Muscle of leg (tissue), 3 donors: ENCODE measurements at regions not wholly inside any gene's neighbourhood (a gene's known extent, or its start where the extent isn't known, plus 50 kb on each side); places are given as distances from the start of the nearest gene placed in this dataset.

Experiments
- DNase-seq: peaks from one replicate; pipeline ENCODE4 v3.0.0; 2013
- H3K27ac ChIP-seq: one replicate; pipeline ENCODE4 v1.5.1; 2013; ENCODE audit warnings: mild to moderate bottlenecking, low read length, control low read depth
- H3K27me3 ChIP-seq: one replicate; pipeline ENCODE4 v1.6.1; 2013; ENCODE audit warnings: low read length; ENCODE audit not compliant: control insufficient read depth, insufficient read depth
- H3K36me3 ChIP-seq: one replicate; pipeline ENCODE4 v1.6.1; 2013; ENCODE audit warnings: low read length; ENCODE audit not compliant: control insufficient read depth, insufficient read depth
- H3K4me1 ChIP-seq: one replicate; pipeline ENCODE4 v1.6.1; 2013; ENCODE audit warnings: low read length; ENCODE audit not compliant: control insufficient read depth, insufficient read depth
- H3K4me3 ChIP-seq: one replicate; pipeline ENCODE4 v1.5.1; 2013; ENCODE audit warnings: low read length, control low read depth
- H3K9me3 ChIP-seq: replicated peaks from 2 replicates; pipeline ENCODE4 v1.6.1; 2013; ENCODE audit warnings: low read depth, low read length; ENCODE audit not compliant: control insufficient read depth
- WGBS: methylation state at CpG from one replicate; pipeline ENCODE4 v1.1.5; 2013; ENCODE audit warnings: missing lambda C conversion rate; ENCODE audit not compliant: insufficient coverage; 5-methylcytosine and 5-hydroxymethylcytosine counted together

DNA sequence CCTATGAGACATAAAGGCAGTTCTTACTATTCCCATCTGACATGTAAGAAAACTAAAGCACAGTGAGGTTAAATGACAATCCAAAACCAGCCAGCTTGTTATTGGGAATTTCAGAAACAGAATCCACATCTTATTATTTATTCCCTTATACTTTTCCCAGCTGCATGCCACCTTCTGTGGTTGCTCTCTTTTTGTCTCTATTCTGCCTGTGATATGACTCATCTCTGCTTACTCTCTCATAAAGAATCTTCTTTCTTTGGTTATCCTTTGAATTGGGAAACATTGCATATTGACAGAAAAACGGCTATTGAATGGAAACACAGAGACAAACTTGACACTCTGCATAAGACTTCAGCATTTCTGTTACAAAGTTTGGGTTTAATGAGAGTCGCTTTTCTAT, 183.2 kb downstream of the TLR4 start:
- no peak for DNase-seq
- no peaks in the 10 kb centered on the region for H3K4me1 ChIP-seq
- H3K27ac ChIP-seq = no peak overlapping the region
- H3K27me3 ChIP-seq = no peaks in the 10 kb centered on the region
- WGBS = no CpG with 5 or more reads among the region's 2 CpGs
- H3K4me3 ChIP-seq = no peak overlapping the region
- H3K36me3 ChIP-seq = no peaks in the 10 kb centered on the region
- H3K9me3 ChIP-seq = no peaks in the 10 kb centered on the region

- H3K9me3 ChIP-seq = no peaks in the 10 kb centered on the region
- H3K4me1 ChIP-seq = no peaks in the 10 kb centered on the region
- no peak overlapping the region for H3K4me3 ChIP-seq
- no peak for DNase-seq
- no peaks in the 10 kb centered on the region for H3K36me3 ChIP-seq
- no peaks in the 10 kb centered on the region for H3K27me3 ChIP-seq
- no peak overlapping the region for H3K27ac ChIP-seq
- WGBS = 79% methylated on average over 2 of the region's 3 CpGs
These were observed 183.7 kb downstream of the TLR4 start for GRCh38 chr9:117887941-117888340.

DNA sequence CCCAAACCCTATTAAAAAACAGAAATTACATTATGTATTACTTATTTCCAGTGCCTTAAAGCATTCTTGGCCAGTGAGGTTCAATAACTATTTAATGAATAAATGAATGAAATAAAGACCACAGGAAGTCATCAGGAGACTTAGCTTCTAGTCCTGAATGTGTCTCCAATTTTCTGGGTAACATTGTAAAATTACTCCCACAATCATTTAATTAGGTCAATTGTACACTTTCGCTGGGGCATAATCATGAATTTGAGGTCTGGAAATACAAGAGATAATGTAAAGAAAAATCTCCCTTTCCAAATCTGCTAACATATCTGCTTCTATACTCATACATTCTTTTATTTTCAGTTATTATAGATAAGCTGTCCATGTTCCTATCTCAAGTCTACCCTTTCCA, 199.2 kb downstream of the TLR4 start:
- no CpG with 5 or more reads among the region's 1 CpG for WGBS
- Histone ChIP-seq H3K4me1 (no peaks in the 10 kb centered on the region), H3K36me3 (no peaks in the 10 kb centered on the region), H3K9me3 (no peaks in the 10 kb centered on the region), H3K4me3 (no peak overlapping the region), H3K27ac (no peak overlapping the region), H3K27me3 (no peaks in the 10 kb centered on the region)
- DNase-seq = no peak

- Histone ChIP-seq H3K36me3 (no peaks in the 10 kb centered on the region), H3K27ac (no peak overlapping the region), H3K4me1 (no peaks in the 10 kb centered on the region), H3K4me3 (no peak overlapping the region), H3K9me3 (peaks cover 6% of the 10 kb centered on the region), H3K27me3 (no peaks in the 10 kb centered on the region)
- WGBS = 47% methylated on average over 2 of the region's 4 CpGs
- no peak for DNase-seq
These were observed 202.6 kb downstream of the TLR4 start for GRCh38 chr9:117906763-117907162.

- no peak overlapping the region for H3K4me3 ChIP-seq
- H3K9me3 ChIP-seq = peaks cover 6% of the 10 kb centered on the region
- H3K36me3 ChIP-seq = no peaks in the 10 kb centered on the region
- no peaks in the 10 kb centered on the region for H3K4me1 ChIP-seq
- no peaks in the 10 kb centered on the region for H3K27me3 ChIP-seq
- WGBS = 50% methylated on average over 1 of the region's 1 CpG
- H3K27ac ChIP-seq = no peak overlapping the region
- no peak for DNase-seq
These were observed 203.2 kb downstream of the TLR4 start for GRCh38 chr9:117907420-117907819.

- Histone ChIP-seq H3K9me3 (peaks cover 3% of the 10 kb centered on the region), H3K36me3 (no peaks in the 10 kb centered on the region), H3K4me1 (no peaks in the 10 kb centered on the region), H3K27ac (no peak overlapping the region), H3K4me3 (no peak overlapping the region), H3K27me3 (no peaks in the 10 kb centered on the region)
- no CpG with 5 or more reads among the region's 2 CpGs for WGBS
- no peak for DNase-seq
These were observed 212.1 kb downstream of the TLR4 start for GRCh38 chr9:117916291-117916690.

DNA sequence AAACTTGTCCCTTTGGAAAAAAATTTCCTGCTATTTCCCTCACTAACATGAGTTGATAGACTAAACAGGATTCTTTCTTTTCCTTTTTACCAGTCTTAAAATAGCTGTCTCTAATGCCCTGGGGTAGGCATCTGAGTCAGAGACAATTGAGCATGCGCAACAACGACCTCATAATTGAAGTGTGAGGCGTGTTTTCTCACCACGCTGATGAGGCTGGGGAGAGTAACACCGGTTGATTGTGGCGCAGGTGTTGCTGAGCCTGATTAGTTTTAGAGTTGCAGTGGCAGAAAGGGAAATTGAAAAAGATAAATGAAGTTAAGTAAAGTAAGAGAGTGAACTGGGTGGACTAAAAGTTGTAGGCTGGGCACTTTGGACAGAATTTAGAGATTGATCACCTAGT, 213.7 kb downstream of the TLR4 start:
- no peaks in the 10 kb centered on the region for H3K9me3 ChIP-seq
- 50% methylated on average over 6 of the region's 6 CpGs for WGBS
- no peak overlapping the region for H3K4me3 ChIP-seq

GRCh38 chr9:117919538-117919937, 215.3 kb downstream of the TLR4 start:
- no peak for DNase-seq
- no peaks in the 10 kb centered on the region for H3K36me3 ChIP-seq

More for the DNA sequence above, 213.7 kb downstream of the TLR4 start:
- H3K27me3 ChIP-seq = no peaks in the 10 kb centered on the region
- no peak overlapping the region for H3K27ac ChIP-seq
- H3K4me1 ChIP-seq = no peaks in the 10 kb centered on the region
- no peak for DNase-seq
- H3K36me3 ChIP-seq = no peaks in the 10 kb centered on the region

GRCh38 chr9:117926031-117926658, 221.9 kb downstream of the TLR4 start:
- Histone ChIP-seq H3K4me1 (no peaks in the 10 kb centered on the region), H3K27ac (no peak overlapping the region), H3K36me3 (no peaks in the 10 kb centered on the region), H3K4me3 (no peak overlapping the region), H3K9me3 (no peaks in the 10 kb centered on the region), H3K27me3 (no peaks in the 10 kb centered on the region)
- WGBS = 75% methylated on average over 1 of the region's 5 CpGs
- no peak for DNase-seq

More at GRCh38 chr9:117919538-117919937, 215.3 kb downstream of the TLR4 start:
- Histone ChIP-seq H3K4me3 (no peak overlapping the region), H3K9me3 (no peaks in the 10 kb centered on the region), H3K27ac (no peak overlapping the region), H3K4me1 (no peaks in the 10 kb centered on the region), H3K27me3 (no peaks in the 10 kb centered on the region)
- WGBS = 100% methylated on average over 1 of the region's 3 CpGs

DNA sequence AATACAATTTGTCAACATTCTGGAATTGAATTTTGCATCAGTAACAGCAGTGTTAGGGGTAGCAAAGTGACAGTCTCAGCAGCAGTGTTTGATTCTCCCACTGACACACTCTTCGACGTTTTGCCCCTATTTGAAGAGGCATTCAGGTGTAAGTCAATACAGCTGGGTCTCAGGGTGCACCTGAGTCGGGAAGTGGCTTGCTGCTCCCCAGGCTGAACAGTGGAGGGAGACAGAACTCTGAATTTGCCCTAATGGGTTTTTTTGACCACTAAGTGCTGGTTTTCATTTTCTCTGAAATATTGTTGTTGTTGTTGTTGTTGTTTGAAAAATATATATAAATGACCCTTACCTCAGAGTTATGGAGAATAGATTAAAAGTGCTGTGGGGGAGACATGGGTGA, 223.2 kb downstream of the TLR4 start:
- Histone ChIP-seq H3K27me3 (no peaks in the 10 kb centered on the region), H3K4me1 (no peaks in the 10 kb centered on the region), H3K4me3 (no peak overlapping the region), H3K9me3 (no peaks in the 10 kb centered on the region), H3K36me3 (no peaks in the 10 kb centered on the region), H3K27ac (no peak overlapping the region)
- WGBS = 30% methylated on average over 2 of the region's 3 CpGs
- DNase-seq = no peak

DNA sequence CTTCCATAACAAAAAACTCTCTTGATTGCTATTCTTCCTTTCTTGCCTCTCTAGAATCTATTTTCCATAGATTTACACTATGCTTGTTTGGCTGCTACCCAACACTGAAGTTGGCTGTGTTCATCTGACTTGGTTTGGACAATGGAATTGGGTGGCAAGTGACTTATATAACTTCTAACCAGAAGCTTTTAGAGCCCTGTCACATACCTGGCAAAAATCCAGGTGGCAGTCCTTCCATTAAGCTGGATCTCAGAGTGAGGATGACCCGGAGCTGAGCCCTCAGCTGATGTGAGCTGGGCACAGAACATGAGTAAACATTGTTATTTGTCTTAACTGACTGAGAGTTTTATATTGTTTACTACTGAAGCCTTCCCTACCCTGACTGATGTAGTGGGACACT, 225.7 kb downstream of the TLR4 start:
- DNase-seq = peak; percentile 6
- no peaks in the 10 kb centered on the region for H3K36me3 ChIP-seq
- H3K9me3 ChIP-seq = no peaks in the 10 kb centered on the region
- H3K4me1 ChIP-seq = no peaks in the 10 kb centered on the region
- no peak overlapping the region for H3K27ac ChIP-seq
- no peaks in the 10 kb centered on the region for H3K27me3 ChIP-seq
- no peak overlapping the region for H3K4me3 ChIP-seq
- no CpG with 5 or more reads among the region's 1 CpG for WGBS
